HG02973 (cell line): ENCODE measurements at regions not wholly inside any gene's neighbourhood (a gene's known extent, or its start where the extent isn't known, plus 50 kb on each side); places are given as distances from the start of the nearest gene placed in this dataset.

ENCODE experiments used
- ATAC-seq: cut with Tn5 transposase; IDR thresholded peaks from one replicate; pipeline ENCODE4 v1.9.1; 2021; ENCODE audit warnings: moderate library complexity; ENCODE audit not compliant: unreplicated experiment

- no peak for ATAC-seq
These were observed 835.8 kb upstream of the TMEM132C start for GRCh38 chr12:127431177-127431576.

- ATAC-seq = no peak
These were observed 835.4 kb upstream of the TMEM132C start for GRCh38 chr12:127431594-127431993.

GRCh38 chr12:127435439-127435838 lies 831.5 kb upstream of the TMEM132C start:
- no peak for ATAC-seq

GRCh38 chr12:127438512-127439244 lies 828.3 kb upstream of the TMEM132C start:
- no peak for ATAC-seq

- ATAC-seq = no peak
These were observed 821.3 kb upstream of the TMEM132C start for GRCh38 chr12:127445581-127446139.

- ATAC-seq = no peak
These were observed 818.1 kb upstream of the TMEM132C start for GRCh38 chr12:127448906-127449305.

- ATAC-seq = no peak
These were observed 816.1 kb upstream of the TMEM132C start for GRCh38 chr12:127450826-127451225.

- no peak for ATAC-seq
These were observed 811.4 kb upstream of the TMEM132C start for GRCh38 chr12:127455347-127456265.

GRCh38 chr12:127457726-127458125 lies 809.2 kb upstream of the TMEM132C start:
- no peak for ATAC-seq

- no peak for ATAC-seq
These were observed 807.8 kb upstream of the TMEM132C start for GRCh38 chr12:127459166-127459565.

GRCh38 chr12:127459687-127460086 lies 807.3 kb upstream of the TMEM132C start:
- ATAC-seq = no peak

GRCh38 chr12:127463237-127463636 lies 803.7 kb upstream of the TMEM132C start:
- no peak for ATAC-seq

GRCh38 chr12:127469331-127469730 lies 797.6 kb upstream of the TMEM132C start:
- ATAC-seq = no peak

- ATAC-seq = no peak
These were observed 793.2 kb upstream of the TMEM132C start for GRCh38 chr12:127473766-127474165.

- ATAC-seq = no peak
These were observed 787.7 kb upstream of the TMEM132C start for GRCh38 chr12:127479256-127479655.

GRCh38 chr12:127480775-127481314 lies 786.1 kb upstream of the TMEM132C start:
- ATAC-seq = no peak

GRCh38 chr12:127482950-127483349 lies 784.0 kb upstream of the TMEM132C start:
- ATAC-seq = no peak

GRCh38 chr12:127485528-127485927 lies 781.4 kb upstream of the TMEM132C start:
- no peak for ATAC-seq

- ATAC-seq = no peak
These were observed 779.9 kb upstream of the TMEM132C start for GRCh38 chr12:127487031-127487430.

GRCh38 chr12:127489061-127489460 lies 777.9 kb upstream of the TMEM132C start:
- ATAC-seq = no peak
